Effector memory CD8-positive, alpha-beta T cell (primary cell): ENCODE measurements at regions not wholly inside any gene's neighbourhood (a gene's known extent, or its start where the extent isn't known, plus 50 kb on each side); places are given as distances from the start of the nearest gene placed in this dataset.
A peak's percentile ranks its signal among the peaks of the same experiment; 100 is the strongest.
"Not testable (repeated sequence)": the region's sequence is repeated elsewhere in the genome, so short reads cannot be mapped to it uniquely, and the experiment has no call there.

Experiments used
- ATAC-seq: fragments of 150-1000 bp; cut with Tn5 transposase; replicated peaks from 2 replicates; pipeline ENCODE4 v1.10.0; 2021; ENCODE audit warnings: mild to moderate bottlenecking, moderate library complexity
- DNase-seq, 3 experiments: peaks; one replicate each; pipeline ENCODE4 v3.0.0; 2021
- H3K27ac Mint-ChIP-seq, 2 donors: one replicate each; pipeline ENCODE4 v1.8.0; 2022; ENCODE audit warnings: mild to moderate bottlenecking in 2 of 2, mixed read lengths in 2 of 2, moderate library complexity in 2 of 2
- H3K27me3 Mint-ChIP-seq, 2 donors: one replicate each; pipeline ENCODE4 v1.8.0; 2022; ENCODE audit warnings: mixed read lengths in 2 of 2
- H3K36me3 Mint-ChIP-seq: one replicate; pipeline ENCODE4 v1.8.0; 2022; ENCODE audit warnings: mild to moderate bottlenecking, moderate library complexity, mixed read lengths; ENCODE audit not compliant: insufficient read depth
- H3K4me1 Mint-ChIP-seq, 2 donors: one replicate each; pipeline ENCODE4 v1.8.0; 2022; ENCODE audit warnings: low read depth in 2 of 2, mixed read lengths in 2 of 2
- H3K4me3 Mint-ChIP-seq, 2 donors: one replicate each; pipeline ENCODE4 v1.8.0; 2022; ENCODE audit warnings: mild to moderate bottlenecking in 2 of 2, mixed read lengths in 2 of 2, moderate library complexity in 2 of 2
- H3K9me3 Mint-ChIP-seq, 2 donors: one replicate each; pipeline ENCODE4 v1.8.0; 2022; ENCODE audit warnings: mixed read lengths in 2 of 2

GRCh38 chr10:6843481-6843881 lies 263.4 kb upstream of the PRKCQ start:
- no peak overlapping the region for H3K4me3 Mint-ChIP-seq
- H3K4me1 Mint-ChIP-seq = peaks cover 0 to 2% of the 10 kb centered on the region in 2 donors
- peaks cover 5 to 41% of the 10 kb centered on the region in 2 donors for H3K27me3 Mint-ChIP-seq
- DNase-seq = no peak
- no peak for ATAC-seq
- peak overlapping the region in 1 of 2 donors; percentile 23 for H3K27ac Mint-ChIP-seq
- no peaks in the 10 kb centered on the region for H3K36me3 Mint-ChIP-seq
- no peaks in the 10 kb centered on the region for H3K9me3 Mint-ChIP-seq

GRCh38 chr10:6842722-6843121 lies 262.6 kb upstream of the PRKCQ start:
- Mint-ChIP-seq H3K4me1 (peaks cover 0 to 2% of the 10 kb centered on the region in 2 donors), H3K9me3 (no peaks in the 10 kb centered on the region), H3K27me3 (peaks cover 5 to 39% of the 10 kb centered on the region in 2 donors), H3K4me3 (no peak overlapping the region), H3K27ac (no peak overlapping the region), H3K36me3 (no peaks in the 10 kb centered on the region)
- ATAC-seq = no peak
- no peak for DNase-seq

DNA sequence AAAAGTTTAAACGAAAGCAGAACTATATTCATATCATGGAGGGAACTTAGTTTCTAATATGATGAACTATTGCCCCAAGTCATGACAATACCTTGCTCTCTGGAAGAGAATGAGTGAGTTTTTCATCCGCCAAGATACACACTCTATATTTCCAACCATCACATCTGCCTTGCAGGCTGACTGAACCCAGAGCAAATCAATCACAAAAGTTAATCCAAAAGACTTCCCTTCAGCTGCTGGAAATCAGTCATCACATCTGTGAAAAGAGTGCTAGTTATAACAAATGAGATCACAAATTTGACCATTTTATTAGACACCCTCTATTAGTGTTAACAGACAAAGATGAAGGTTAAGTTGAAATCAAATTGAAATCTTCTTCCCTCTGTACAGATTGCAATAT lies 261.7 kb upstream of the PRKCQ start:
- no peak for ATAC-seq
- no peak overlapping the region for H3K4me3 Mint-ChIP-seq
- no peak overlapping the region for H3K27ac Mint-ChIP-seq
- peaks cover 5 to 30% of the 10 kb centered on the region in 2 donors for H3K27me3 Mint-ChIP-seq
- H3K9me3 Mint-ChIP-seq = no peaks in the 10 kb centered on the region
- peaks cover 0 to 2% of the 10 kb centered on the region in 2 donors for H3K4me1 Mint-ChIP-seq
- no peaks in the 10 kb centered on the region for H3K36me3 Mint-ChIP-seq
- no peak for DNase-seq

DNA sequence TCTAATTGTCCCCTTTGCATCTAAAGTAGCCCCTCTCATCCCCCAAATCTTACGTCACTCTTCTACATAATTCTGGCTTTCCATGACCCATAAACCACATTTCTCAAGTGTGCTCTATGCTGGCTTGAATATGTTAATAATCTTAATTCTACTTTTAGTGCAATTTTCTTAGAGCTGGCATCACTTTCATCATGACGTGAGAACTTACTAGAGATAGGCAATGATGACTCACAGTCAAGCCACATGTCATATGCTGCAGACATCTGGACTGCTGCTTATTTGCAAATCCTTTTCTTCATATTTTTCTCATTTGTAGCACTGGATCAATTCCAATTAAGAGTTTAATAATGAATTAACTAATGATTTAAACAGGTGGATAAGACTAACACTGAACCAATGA lies 260.7 kb upstream of the PRKCQ start:
- Mint-ChIP-seq H3K27ac (no peak overlapping the region), H3K36me3 (no peaks in the 10 kb centered on the region), H3K27me3 (peaks cover 5 to 25% of the 10 kb centered on the region in 2 donors), H3K4me3 (no peak overlapping the region), H3K4me1 (peaks cover 0 to 2% of the 10 kb centered on the region in 2 donors), H3K9me3 (no peaks in the 10 kb centered on the region)
- ATAC-seq = no peak
- no peak for DNase-seq

- Mint-ChIP-seq H3K27ac (no peak overlapping the region), H3K36me3 (no peaks in the 10 kb centered on the region), H3K9me3 (no peaks in the 10 kb centered on the region), H3K4me3 (no peak overlapping the region), H3K4me1 (peaks cover 0 to 2% of the 10 kb centered on the region in 2 donors), H3K27me3 (peaks cover 5 to 25% of the 10 kb centered on the region in 2 donors)
- ATAC-seq (no peak), DNase-seq (no peak)
These were observed 260.2 kb upstream of the PRKCQ start for GRCh38 chr10:6840201-6840691.

DNA sequence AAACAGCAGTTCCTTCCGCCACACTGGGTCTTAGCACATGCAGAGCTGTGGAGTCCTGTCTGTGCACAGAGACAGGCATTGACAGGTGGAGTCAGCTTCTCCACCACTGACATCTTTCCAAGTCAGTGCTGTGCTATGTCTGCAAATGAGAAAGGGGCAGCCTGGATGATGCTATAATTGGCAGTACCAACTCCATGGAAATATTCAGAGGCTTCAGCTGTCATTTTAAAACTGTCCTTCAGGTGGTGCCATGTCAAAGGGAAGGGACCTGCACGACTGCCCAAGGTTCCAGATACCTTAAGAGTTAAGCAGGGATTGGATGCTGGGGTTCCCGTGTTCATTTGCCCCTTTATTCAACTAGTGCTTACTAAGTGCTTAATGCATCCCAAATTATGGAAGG lies 258.0 kb upstream of the PRKCQ start:
- Mint-ChIP-seq H3K27ac (no peak overlapping the region), H3K4me1 (no peaks in the 10 kb centered on the region), H3K27me3 (peaks cover 5 to 18% of the 10 kb centered on the region in 2 donors), H3K4me3 (no peak overlapping the region), H3K36me3 (no peaks in the 10 kb centered on the region), H3K9me3 (no peaks in the 10 kb centered on the region)
- DNase-seq = no peak
- ATAC-seq = peak; percentile 14

GRCh38 chr10:6833458-6834011 lies 253.5 kb upstream of the PRKCQ start:
- H3K4me3 Mint-ChIP-seq = no peak overlapping the region
- no peaks in the 10 kb centered on the region for H3K4me1 Mint-ChIP-seq
- DNase-seq (no peak), ATAC-seq (no peak)
- H3K27ac Mint-ChIP-seq = no peak overlapping the region
- peaks cover 26 to 34% of the 10 kb centered on the region in 2 donors for H3K27me3 Mint-ChIP-seq
- no peaks in the 10 kb centered on the region for H3K9me3 Mint-ChIP-seq
- H3K36me3 Mint-ChIP-seq = no peaks in the 10 kb centered on the region

- not testable (repeated sequence) for ATAC-seq, DNase-seq, H3K9me3 Mint-ChIP-seq, H3K4me1 Mint-ChIP-seq, H3K36me3 Mint-ChIP-seq, H3K27ac Mint-ChIP-seq, H3K4me3 Mint-ChIP-seq
- peaks cover 26 to 34% of the 10 kb centered on the region in 2 donors for H3K27me3 Mint-ChIP-seq
These were observed 250.9 kb upstream of the PRKCQ start for GRCh38 chr10:6830981-6831380.

GRCh38 chr10:6824793-6825192 lies 244.7 kb upstream of the PRKCQ start:
- ATAC-seq, H3K4me1 Mint-ChIP-seq, H3K27ac Mint-ChIP-seq, H3K9me3 Mint-ChIP-seq, H3K36me3 Mint-ChIP-seq, DNase-seq, H3K4me3 Mint-ChIP-seq: not testable (repeated sequence)
- peaks cover 20 to 21% of the 10 kb centered on the region in 2 donors for H3K27me3 Mint-ChIP-seq

DNA sequence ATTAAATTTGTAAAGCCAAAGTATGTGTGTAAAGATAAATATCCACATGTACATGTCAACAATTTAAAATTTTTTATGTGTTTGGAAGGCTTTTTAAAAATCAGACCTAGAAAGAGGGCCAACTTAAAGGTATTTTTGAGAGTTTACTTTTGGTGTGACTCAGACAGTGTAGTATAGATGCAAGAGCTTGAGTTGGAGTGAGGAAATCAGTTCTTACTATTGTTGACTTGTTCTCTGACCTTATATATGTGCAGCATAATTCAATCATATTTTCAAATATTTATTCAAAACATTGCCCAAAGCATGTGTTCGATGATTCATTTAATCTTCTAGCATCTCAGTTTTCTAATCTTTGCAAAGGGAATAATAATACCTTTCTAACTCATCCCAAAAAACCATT lies 243.7 kb upstream of the PRKCQ start:
- H3K4me3 Mint-ChIP-seq = no peak overlapping the region
- H3K4me1 Mint-ChIP-seq = peaks cover 0 to 2% of the 10 kb centered on the region in 2 donors
- no peaks in the 10 kb centered on the region for H3K36me3 Mint-ChIP-seq
- H3K9me3 Mint-ChIP-seq = no peaks in the 10 kb centered on the region
- ATAC-seq (no peak), DNase-seq (no peak)
- H3K27me3 Mint-ChIP-seq = peaks cover 26 to 29% of the 10 kb centered on the region in 2 donors
- no peak overlapping the region for H3K27ac Mint-ChIP-seq

DNA sequence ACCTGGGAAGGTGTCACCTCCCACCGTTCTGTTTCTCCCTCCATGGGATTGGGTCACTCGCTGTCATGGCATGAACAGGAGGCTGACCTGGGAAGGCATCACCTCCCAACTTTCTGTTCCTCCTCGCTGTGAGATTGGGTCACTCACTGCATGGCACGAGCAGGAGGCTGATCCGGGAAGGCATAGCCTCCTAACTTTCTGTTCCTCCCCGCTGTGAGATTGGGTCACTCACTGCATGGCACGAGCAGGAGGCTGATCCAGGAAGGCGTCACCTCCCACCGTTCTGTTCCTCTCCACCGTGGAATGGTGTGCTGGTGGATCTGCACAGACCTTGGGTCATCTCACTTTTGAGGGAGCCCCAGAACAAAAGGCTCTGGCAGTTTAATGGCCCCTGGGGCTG lies 239.2 kb upstream of the PRKCQ start:
- Mint-ChIP-seq H3K36me3 (no peaks in the 10 kb centered on the region), H3K9me3 (no peaks in the 10 kb centered on the region), H3K4me1 (no peaks in the 10 kb centered on the region), H3K27me3 (peaks cover 33 to 51% of the 10 kb centered on the region in 2 donors), H3K4me3 (no peak overlapping the region), H3K27ac (no peak overlapping the region)
- no peak for DNase-seq
- ATAC-seq = no peak

DNA sequence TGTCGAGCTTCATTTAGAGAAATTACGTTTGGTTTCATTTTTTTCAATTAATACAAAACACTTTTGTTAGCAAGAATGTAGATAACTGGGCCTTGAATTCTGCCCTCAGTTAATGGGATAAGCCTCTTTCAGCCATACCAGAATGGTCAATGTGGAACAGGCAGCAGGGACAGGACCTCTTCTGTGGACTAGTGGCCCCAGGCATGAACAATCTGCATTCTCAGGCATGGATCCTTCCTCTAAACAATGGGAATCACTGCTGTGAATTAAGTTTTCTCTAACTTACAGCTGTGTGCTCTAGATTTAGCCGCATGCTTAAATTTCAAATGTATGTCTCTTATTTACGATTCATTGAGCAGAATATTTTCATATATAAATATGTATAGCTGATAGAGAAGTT lies 237.7 kb upstream of the PRKCQ start:
- Mint-ChIP-seq H3K27ac (no peak overlapping the region), H3K4me1 (no peaks in the 10 kb centered on the region), H3K4me3 (no peak overlapping the region), H3K27me3 (peaks cover 44 to 56% of the 10 kb centered on the region in 2 donors), H3K36me3 (no peaks in the 10 kb centered on the region), H3K9me3 (no peaks in the 10 kb centered on the region)
- DNase-seq (no peak), ATAC-seq (no peak)

- no peak overlapping the region for H3K4me3 Mint-ChIP-seq
- no peak for DNase-seq
- H3K9me3 Mint-ChIP-seq = no peaks in the 10 kb centered on the region
- H3K4me1 Mint-ChIP-seq = no peaks in the 10 kb centered on the region
- H3K36me3 Mint-ChIP-seq = no peaks in the 10 kb centered on the region
- H3K27me3 Mint-ChIP-seq = peaks cover 53 to 67% of the 10 kb centered on the region in 2 donors
- H3K27ac Mint-ChIP-seq = no peak overlapping the region
- no peak for ATAC-seq
These were observed 235.3 kb upstream of the PRKCQ start for GRCh38 chr10:6815346-6815745.

DNA sequence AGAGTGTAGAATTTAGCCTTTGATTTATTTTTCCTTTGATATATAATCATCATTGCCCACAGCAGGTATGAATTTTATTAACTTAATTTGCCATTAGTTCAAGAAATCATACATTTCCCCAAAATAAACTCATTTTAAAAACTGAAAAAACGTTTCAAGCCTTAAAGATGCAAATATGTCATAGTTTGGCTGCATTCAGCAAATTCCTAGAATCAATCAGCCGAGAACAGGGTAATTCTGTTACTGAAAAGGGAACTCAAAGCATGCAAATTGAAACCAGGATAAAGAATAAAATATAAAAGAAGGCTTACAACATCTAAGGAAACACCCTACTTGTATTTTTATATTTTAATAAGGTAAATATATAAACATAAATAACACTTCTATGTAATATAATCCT lies 233.8 kb upstream of the PRKCQ start:
- Mint-ChIP-seq H3K4me3 (no peak overlapping the region), H3K4me1 (no peaks in the 10 kb centered on the region), H3K9me3 (no peaks in the 10 kb centered on the region), H3K36me3 (no peaks in the 10 kb centered on the region), H3K27me3 (peaks cover 41 to 67% of the 10 kb centered on the region in 2 donors), H3K27ac (no peak overlapping the region)
- ATAC-seq = no peak
- DNase-seq = no peak
